ENCODE measurements at regions not wholly inside any gene's neighbourhood (a gene's known extent, or its start where the extent isn't known, plus 50 kb on each side); places are given as distances from the start of the nearest gene placed in this dataset.
"Not testable (repeated sequence)": the region's sequence is repeated elsewhere in the genome, so short reads cannot be mapped to it uniquely, and the experiment has no call there.

DNA sequence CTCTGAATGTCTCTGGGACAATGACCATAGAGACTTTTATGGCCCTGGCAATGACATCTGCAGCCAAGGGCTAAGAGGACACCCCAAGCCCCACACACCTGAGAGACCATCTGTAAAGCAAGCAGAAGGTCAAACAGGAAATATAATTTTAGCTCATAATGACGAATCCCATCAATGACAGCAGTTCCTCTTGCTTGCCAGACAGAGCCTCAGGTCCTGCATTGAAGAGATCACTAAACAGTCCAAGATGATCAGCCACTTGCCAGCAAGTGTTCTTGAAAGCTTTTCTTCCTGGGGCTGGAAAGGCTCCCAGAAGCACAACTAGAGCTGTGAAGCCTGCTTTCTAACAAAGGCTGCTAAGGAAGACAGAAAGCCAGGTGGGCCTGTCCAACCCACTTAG lies 993.7 kb upstream of the AUTS2 start:
- DNase-seq, result peak in 1 of 3 experiments; percentile 14

- no peak for DNase-seq
These were observed 987.6 kb upstream of the AUTS2 start for GRCh38 chr7:68610701-68611100.

DNA sequence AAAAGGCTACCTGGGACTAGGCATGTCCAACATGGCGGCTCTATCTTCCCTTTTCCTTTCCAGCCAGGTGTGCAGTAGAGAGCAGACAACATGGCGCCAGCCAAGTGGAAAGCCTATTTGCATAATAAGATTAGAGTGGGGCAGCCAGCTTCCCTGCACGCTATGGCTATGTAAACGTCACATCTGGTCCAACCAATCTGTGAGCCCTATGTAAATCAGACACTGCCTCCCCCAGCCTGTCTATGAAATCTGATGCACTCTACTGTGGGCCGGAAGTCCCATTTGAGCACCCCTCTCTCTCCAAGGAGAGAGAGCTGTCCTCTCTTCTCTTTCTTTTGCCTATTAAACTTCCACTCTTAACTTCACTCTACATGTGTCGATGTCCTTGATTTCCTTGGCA lies 984.9 kb upstream of the AUTS2 start:
- peak in 2 of 3 experiments; percentile 9 to 39 for DNase-seq

DNA sequence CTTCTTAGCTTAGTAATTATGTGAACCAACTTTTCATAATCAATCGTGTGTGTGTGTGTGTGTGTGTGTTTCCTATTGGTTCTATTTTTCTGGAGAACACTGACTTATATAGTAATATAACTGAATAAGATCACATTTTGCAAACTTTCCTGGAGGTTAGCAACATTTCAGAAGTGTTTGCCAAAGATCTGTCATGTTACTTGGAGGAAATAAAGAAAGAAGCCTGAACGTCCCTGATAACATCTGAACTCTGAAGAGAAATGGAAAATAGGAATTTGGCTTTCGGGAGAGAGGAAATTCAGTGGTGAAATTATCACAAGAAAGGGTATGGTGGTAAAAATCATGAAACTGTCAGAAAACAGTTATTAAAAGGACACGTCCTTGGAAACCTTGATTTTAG lies 984.4 kb upstream of the AUTS2 start:
- DNase-seq, result no peak

DNA sequence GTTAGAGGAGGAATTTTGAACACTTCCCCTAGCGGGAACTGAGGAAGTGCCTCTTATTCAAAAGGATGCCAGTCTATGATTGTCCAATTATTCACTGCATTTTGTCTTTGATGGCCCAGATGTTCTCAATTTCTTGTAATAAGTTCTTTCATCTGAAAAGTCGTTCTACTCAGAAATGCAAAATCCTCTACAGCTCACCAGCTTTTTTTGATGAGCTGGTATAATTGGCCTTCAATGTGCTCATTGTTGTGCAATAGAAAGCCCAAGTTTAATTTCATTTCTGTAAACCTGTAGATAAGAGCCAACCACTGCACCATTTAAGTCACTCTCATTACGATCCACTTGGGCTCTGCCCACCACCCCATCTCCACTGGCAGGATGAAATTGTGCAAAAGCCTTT lies 978.7 kb upstream of the AUTS2 start:
- DNase-seq, result no peak

GRCh38 chr7:68622500-68622899 lies 975.8 kb upstream of the AUTS2 start:
- DNase-seq, result no peak

DNA sequence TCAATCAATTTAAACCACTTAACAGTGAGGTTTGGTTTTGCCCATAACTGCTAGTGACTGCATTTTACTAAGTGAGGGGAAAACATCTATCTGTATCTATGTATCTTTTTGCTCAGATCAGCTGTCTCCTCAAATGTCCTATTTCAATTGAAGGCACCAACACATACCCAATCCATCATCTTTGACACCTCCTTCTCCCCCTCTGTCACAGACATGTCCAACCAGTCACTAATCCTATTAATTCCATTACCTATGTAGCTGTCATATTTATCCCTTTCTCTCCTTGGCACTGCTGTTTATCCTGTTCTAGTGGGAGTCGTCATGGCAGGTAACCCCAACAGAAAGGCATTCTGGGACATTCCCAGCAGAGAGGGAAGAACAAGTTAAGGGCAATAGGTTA lies 975.2 kb upstream of the AUTS2 start:
- no peak for DNase-seq

GRCh38 chr7:68627247-68627864 lies 970.9 kb upstream of the AUTS2 start:
- no peak for DNase-seq

GRCh38 chr7:68630914-68631313 lies 967.4 kb upstream of the AUTS2 start:
- not testable (repeated sequence) for DNase-seq

GRCh38 chr7:68640103-68640502 lies 958.2 kb upstream of the AUTS2 start:
- no peak for DNase-seq

DNA sequence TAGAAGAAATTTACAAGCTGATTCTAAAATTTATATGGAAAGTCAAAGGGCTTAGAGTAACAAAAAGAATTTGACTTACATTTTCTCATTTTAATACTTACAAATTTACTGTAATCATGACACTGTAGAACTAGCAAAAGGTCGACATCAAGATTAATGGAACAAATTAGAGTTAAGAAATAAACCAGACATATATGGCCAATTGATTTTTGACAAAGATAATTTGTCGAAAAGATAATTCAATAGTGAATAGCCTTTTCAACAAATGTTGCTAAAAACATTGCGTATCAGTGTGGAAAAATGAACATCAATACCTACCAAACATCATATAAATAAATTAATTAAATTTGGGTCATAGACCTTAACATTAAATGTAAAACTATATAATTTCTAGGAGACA lies 955.5 kb upstream of the AUTS2 start:
- DNase-seq, result no peak

GRCh38 chr7:68663392-68663791 lies 934.9 kb upstream of the AUTS2 start:
- no peak for DNase-seq

GRCh38 chr7:68671046-68671445 lies 927.2 kb upstream of the AUTS2 start:
- no peak for DNase-seq

GRCh38 chr7:68671671-68672070 lies 926.6 kb upstream of the AUTS2 start:
- no peak for DNase-seq

DNA sequence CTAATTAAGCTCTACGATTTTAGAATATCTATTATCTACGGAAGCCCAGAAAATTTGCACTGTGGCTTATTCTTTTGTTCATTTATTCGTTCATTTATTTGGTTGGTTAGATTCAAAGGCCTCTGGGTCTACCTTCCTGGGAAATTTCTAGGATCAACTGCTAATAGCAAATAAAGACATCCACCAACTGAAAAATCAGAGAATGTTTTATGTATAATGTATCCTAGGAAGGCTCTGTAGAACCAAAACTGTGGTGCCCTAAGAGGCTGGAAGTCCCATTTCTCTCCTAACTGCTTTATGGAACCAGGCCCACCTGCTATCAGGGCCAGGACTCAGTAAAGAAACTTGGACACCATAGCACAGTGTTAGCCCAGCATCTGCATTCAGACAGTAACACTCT lies 923.4 kb upstream of the AUTS2 start:
- DNase-seq, result no peak

DNA sequence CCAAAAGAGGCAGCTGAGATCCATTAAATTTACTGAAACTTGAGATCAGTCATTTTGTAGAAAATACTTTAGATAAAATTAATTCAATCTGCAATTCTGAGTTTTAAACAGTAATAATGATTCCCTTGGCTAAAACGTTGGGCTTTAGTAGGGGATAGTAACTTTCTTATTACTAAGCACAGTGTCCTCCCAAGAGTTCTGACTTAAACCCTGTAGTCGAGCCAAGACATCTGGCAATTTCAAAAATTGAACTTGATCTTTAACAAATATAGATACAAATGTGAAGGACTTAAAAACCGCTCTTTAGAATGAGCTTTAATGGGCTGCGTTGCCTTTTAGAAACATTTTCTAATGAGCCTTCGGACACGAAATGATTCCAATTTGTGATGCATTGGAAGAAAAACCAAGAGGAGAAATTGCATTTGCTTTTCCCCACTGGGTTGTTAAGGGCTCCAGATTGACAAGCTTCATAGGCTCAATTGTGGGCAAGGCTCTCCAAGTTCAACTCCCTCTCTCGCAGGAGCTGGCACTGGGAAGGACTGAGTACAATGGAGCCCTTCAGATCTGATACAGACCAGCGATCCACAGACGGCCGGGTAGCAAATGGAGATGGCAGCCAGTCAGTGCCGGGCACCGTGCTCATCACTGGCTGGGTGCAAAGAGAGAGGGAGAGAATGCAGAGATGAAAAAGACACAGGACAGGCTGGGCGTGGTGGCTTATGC lies 921.3 kb upstream of the AUTS2 start:
- DNase-seq, result no peak

DNA sequence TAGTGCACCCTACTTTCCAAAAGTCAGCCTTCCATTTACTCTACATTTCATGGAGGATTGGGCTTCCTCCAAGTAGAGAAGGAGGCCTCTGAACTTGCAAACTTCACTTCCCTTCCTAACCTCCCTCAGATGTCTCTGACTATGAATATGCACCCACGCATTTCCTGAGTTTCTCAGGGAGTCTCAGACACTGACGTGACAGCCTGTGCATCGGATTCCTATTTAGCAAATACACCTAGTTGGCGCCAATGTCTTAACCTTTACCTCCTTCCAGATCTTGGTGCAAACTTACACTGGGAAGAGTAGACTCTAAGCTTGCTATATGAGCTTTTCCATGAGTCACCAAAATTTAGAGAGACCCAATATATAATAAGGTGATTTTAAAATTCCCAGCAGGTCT lies 920.1 kb upstream of the AUTS2 start:
- DNase-seq, result no peak

DNA sequence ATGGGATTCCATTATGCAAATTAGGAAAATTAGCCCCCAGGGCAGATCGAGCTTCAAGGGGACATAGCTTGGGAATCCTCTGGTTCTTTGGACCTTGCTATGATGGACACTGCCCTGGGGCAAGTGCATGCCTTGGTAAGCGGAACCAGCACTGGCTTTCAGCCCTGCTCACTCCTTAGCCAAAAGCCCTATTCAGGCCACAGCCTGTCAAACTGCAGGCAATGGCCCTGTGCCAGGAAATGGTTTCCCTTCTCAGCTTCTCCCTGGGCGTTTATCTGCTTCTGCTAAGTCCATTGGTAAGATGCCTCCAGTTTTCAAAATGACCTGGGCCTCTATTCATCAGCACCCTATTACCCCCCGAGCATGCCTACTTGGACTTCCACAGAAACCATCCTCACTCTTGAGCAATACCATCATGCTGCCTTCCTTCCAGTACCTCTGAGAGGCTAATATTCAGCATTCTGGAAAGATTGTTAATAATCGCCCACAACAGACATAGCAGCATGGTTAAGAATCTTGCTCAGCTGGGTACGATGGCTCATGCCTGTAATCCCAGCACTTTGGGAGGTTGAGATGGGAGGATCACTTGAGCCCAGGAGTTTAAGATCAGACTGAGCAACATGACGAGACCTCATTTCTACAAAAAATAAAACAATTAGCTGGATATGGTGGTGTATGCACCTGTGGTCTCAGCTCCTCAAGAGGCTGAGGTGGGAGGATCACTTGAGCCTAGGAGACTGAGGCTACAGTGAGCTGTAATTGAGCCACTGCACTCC lies 918.6 kb upstream of the AUTS2 start:
- DNase-seq, result no peak

DNA sequence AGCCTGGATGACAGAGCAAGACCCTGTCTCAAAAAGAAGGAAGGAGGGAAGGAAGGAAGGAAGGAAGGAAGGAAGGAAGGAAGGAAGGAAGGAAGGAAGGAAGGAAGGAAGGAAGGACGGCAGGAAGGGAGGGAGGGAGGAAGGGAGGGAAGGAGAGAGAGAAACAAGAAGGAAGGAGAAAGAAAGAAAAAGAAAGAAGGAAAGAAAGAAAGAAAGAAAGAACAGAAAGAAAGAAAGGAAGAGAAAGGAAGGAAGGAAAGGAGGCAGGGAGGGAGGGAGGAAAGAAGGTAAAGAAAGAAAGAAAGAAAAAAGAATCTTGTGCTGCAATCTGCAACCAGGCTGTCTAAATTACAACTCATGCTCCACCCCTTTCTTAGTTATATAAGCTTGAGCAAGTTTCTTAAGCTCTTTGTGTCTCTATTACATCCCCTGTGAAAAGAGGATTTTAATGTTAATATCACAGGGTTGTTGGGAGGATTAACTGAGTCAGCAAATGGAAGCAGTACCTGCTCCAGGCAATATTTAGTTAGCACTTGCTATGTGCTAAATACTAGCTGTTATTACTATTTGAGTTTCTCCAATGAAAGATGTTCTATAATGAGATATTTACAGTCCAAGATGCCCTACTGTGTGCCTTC lies 917.9 kb upstream of the AUTS2 start:
- DNase-seq, result no peak

GRCh38 chr7:68682910-68683309 lies 915.4 kb upstream of the AUTS2 start:
- DNase-seq, result peak; percentile 16 to 78 (median 58)

- DNase-seq, result peak in 1 of 3 experiments; percentile 78
These were observed 913.9 kb upstream of the AUTS2 start for GRCh38 chr7:68684246-68684839.

DNA sequence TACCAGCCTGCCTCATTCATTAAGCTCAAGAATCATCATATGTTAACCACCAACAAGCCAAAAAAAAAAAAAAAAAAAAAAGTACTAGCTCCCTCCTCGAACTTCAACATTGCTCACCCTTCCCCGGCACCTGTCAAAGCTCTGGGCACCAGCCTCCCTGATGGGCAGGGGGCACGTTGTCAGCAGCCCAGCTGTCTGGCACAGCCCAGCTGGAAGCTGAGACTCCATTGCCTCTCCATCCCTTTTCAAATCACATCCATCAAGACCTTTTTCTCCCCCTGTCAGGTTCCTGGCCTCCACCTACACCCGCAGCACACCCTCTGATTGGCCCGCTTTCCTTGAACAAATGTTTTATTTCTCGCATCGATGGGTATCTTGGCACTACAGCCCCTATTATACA lies 913.3 kb upstream of the AUTS2 start:
- DNase-seq, result peak in 1 of 3 experiments; percentile 64

All from NCI-H1417 (cell line).